ENCODE measurements at regions not wholly inside any gene's neighbourhood (a gene's known extent, or its start where the extent isn't known, plus 50 kb on each side); places are given as distances from the start of the nearest gene placed in this dataset.
A peak's percentile ranks its signal among the peaks of the same experiment; 100 is the strongest.

GRCh38 chr6:169047345-169047744 is 206.3 kb downstream of the THBS2 start:
- no peak for DNase-seq (ENCODE audit: low read depth)

GRCh38 chr6:169046483-169047192 is 207.0 kb downstream of the THBS2 start:
- DNase-seq (ENCODE audit: low read depth): peak; percentile 33

GRCh38 chr6:169046021-169046420 is 207.6 kb downstream of the THBS2 start:
- DNase-seq (ENCODE audit: low read depth): no peak

GRCh38 chr6:169045486-169045885 is 208.2 kb downstream of the THBS2 start:
- no peak for DNase-seq (ENCODE audit: low read depth)

- DNase-seq (ENCODE audit: low read depth): no peak
These were observed 209.0 kb downstream of the THBS2 start for GRCh38 chr6:169044381-169045230.

GRCh38 chr6:169042061-169042460 is 211.6 kb downstream of the THBS2 start:
- DNase-seq (ENCODE audit: low read depth): no peak

- no peak for DNase-seq (ENCODE audit: low read depth)
These were observed 212.6 kb downstream of the THBS2 start for GRCh38 chr6:169041078-169041477.

- DNase-seq (ENCODE audit: low read depth): no peak
These were observed 215.0 kb downstream of the THBS2 start for GRCh38 chr6:169038691-169039090.

GRCh38 chr6:169035385-169036240 is 218.0 kb downstream of the THBS2 start:
- no peak for DNase-seq (ENCODE audit: low read depth)

- DNase-seq (ENCODE audit: low read depth): no peak
These were observed 219.0 kb downstream of the THBS2 start for GRCh38 chr6:169034516-169035167.

- no peak for DNase-seq (ENCODE audit: low read depth)
These were observed 223.8 kb downstream of the THBS2 start for GRCh38 chr6:169029861-169030260.

- DNase-seq (ENCODE audit: low read depth): no peak
These were observed 225.3 kb downstream of the THBS2 start for GRCh38 chr6:169028343-169028742.

- DNase-seq (ENCODE audit: low read depth): no peak
These were observed 227.5 kb downstream of the THBS2 start for GRCh38 chr6:169026175-169026574.

GRCh38 chr6:169024047-169024660 is 229.5 kb downstream of the THBS2 start:
- DNase-seq (ENCODE audit: low read depth): no peak

GRCh38 chr6:169023161-169023874 is 230.3 kb downstream of the THBS2 start:
- DNase-seq (ENCODE audit: low read depth): no peak

- DNase-seq (ENCODE audit: low read depth): no peak
These were observed 231.6 kb downstream of the THBS2 start for GRCh38 chr6:169022079-169022478.

- DNase-seq (ENCODE audit: low read depth): no peak
These were observed 232.8 kb downstream of the THBS2 start for GRCh38 chr6:169020821-169021220.

GRCh38 chr6:169019727-169020491 is 233.7 kb downstream of the THBS2 start:
- no peak for DNase-seq (ENCODE audit: low read depth)

- DNase-seq (ENCODE audit: low read depth): no peak
These were observed 234.5 kb downstream of the THBS2 start for GRCh38 chr6:169019111-169019510.

- no peak for DNase-seq (ENCODE audit: low read depth)
These were observed 236.9 kb downstream of the THBS2 start for GRCh38 chr6:169016758-169017157.
